Fibroblast of lung (primary cell): ENCODE measurements at regions not wholly inside any gene's neighbourhood (a gene's known extent, or its start where the extent isn't known, plus 50 kb on each side); places are given as distances from the start of the nearest gene placed in this dataset.

ENCODE experiments used
- DNase-seq, 2 donors: peaks; one replicate each; pipeline versions ENCODE4 v3.0.0 to v3.0.0-alpha.2; 2010; ENCODE audit warnings: low read depth in 2 of 2
- H2AFZ ChIP-seq: 2 replicates; pipeline ENCODE4 v1.5.1; 2012; ENCODE audit warnings: low read length, control low read depth, inconsistent platforms
- H3K27ac ChIP-seq: 2 replicates; pipeline ENCODE4 v1.5.1; 2011; ENCODE audit warnings: low read length, control low read depth; ENCODE audit not compliant: insufficient read depth
- H3K27me3 ChIP-seq: 2 replicates; pipeline ENCODE4 v1.5.1; 2011; ENCODE audit warnings: mild to moderate bottlenecking, low read length; ENCODE audit not compliant: control insufficient read depth, insufficient read depth
- H3K36me3 ChIP-seq: 2 replicates; pipeline ENCODE4 v1.5.1; 2011; ENCODE audit warnings: low read length; ENCODE audit not compliant: control insufficient read depth, insufficient read depth
- H3K4me1 ChIP-seq: 2 replicates; pipeline ENCODE4 v1.5.1; 2011; ENCODE audit warnings: low read length; ENCODE audit not compliant: control insufficient read depth, insufficient read depth; ENCODE audit errors: extremely low read depth
- H3K4me2 ChIP-seq: 2 replicates; pipeline ENCODE4 v1.5.1; 2011; ENCODE audit warnings: low read length, control low read depth; ENCODE audit not compliant: insufficient read depth; ENCODE audit errors: extremely low read depth
- H3K4me3 ChIP-seq, 4 experiments: fragments of 200-600 bp in 1 of 4; sonication (generic) in 1 of 4; replicated peaks in 1 of 4; 2 replicates each; pipeline ENCODE4 v1.5.1; 2011 to 2016; ENCODE audit warnings: low read length in 4 of 4, low read depth in 3 of 4, mild to moderate bottlenecking in 3 of 4, control low read depth in 2 of 4, inconsistent platforms in 1 of 4, mixed read lengths in 1 of 4; ENCODE audit not compliant: insufficient read depth in 1 of 4; ENCODE audit errors: control extremely low read depth in 1 of 4
- H3K79me2 ChIP-seq: 2 replicates; pipeline ENCODE4 v1.5.1; 2012; ENCODE audit warnings: mild to moderate bottlenecking, low read length, inconsistent platforms; ENCODE audit not compliant: control insufficient read depth, insufficient read depth
- H3K9ac ChIP-seq: 2 replicates; pipeline ENCODE4 v1.5.1; 2011; ENCODE audit warnings: mild to moderate bottlenecking, low read length, control low read depth; ENCODE audit not compliant: insufficient read depth
- H3K9me3 ChIP-seq: 2 replicates; pipeline ENCODE4 v1.5.1; 2012; ENCODE audit warnings: low read depth, low read length; ENCODE audit not compliant: control insufficient read depth, insufficient read depth
- H4K20me1 ChIP-seq: 2 replicates; pipeline ENCODE4 v1.5.1; 2011; ENCODE audit warnings: low read length; ENCODE audit not compliant: control insufficient read depth, insufficient read depth; ENCODE audit errors: extremely low read depth
- EZH2 ChIP-seq: IDR thresholded peaks from 2 replicates; pipeline ENCODE4 v1.5.1; 2012; ENCODE audit warnings: low read length, control low read depth, mild to moderate bottlenecking; ENCODE audit errors: missing control alignments
- TF ChIP-seq, protein P1 (sequence below), 2 donors: IDR thresholded peaks in 1 of 2; conservative IDR thresholded peaks in 1 of 2; 1 replicate in 1 of 2; 2 replicates in 1 of 2; pipeline ENCODE4 v1.5.1; 2011 to 2012; ENCODE audit warnings: low read length in 2 of 2, control low read depth in 1 of 2, inconsistent platforms in 1 of 2, low read depth in 1 of 2, mild to moderate bottlenecking in 1 of 2

DNA sequence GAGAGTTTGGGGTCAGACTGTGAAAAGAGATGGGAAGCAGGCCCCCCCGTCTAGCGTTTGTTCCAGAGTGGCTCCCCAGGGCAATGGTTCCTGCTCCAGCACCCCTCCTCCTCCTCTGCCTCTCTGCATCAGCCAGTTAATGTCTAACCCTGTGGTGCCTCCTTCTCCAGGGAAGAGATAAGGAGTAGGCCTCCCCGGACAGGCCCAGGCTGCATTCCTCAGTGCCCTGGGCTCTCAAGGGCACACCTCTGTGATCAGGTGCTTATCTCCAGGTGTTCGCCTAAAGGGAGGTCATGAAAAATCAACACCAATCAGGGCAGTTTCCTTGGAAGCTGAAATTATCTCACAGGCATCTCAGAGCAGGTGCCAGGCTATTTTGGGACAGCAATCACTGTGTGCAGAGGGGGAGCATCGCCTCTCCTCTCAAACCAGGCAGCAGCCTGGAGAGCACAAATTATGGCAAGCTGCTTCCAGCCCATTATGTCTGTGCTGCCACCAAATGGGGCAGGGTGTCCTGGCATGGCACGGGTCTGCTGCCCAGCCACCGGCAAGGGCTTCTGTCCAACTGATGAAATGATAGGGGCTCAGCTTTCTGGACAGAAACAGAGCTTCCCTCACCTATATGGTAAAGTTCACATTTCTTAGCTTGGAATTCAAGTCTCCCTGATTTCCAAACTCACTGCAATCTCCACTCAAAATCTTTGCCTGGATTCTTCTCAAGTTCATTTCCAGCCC is 255.8 kb upstream of the SLC14A2 start:
- no peak overlapping the region for H3K27ac ChIP-seq
- H3K4me1 ChIP-seq = no peaks in the 10 kb centered on the region

DNA sequence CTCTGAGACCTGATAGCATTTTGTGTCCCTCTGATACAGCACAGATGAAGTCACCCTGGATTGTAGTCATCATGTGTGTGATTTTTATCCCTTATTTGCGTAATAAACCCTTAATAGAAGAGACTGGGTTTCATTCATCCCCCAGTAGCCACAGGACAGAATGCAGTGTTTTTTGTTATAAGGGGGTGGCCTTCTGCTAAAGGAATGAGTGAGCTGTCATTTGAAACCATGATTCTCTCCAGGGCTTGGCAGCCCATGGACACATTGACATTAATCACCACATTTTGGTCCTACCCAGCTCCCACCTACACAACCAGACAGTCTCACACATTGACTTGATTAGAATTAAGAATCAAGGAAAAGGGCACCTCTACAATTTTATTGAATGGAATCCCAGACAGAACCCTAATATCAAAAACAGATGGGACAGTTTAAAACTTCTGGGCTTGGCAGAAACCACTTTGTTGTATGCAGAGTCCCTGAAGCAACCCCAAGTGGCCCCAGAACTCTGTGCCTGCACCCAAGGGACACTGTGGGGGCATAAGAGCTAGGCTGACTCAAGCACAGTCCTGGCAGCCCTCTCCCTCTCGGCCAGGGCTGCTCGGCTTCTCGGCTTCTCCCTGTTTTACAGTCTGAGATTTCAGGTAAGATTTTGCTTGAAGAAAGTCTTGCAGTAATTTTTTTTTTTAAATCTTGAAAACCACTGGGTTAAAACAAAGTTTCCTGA is 254.0 kb upstream of the SLC14A2 start:
- DNase-seq = peak in 1 of 2 donors; percentile 65
- H4K20me1 ChIP-seq = no peaks in the 10 kb centered on the region
- no peak overlapping the region for H3K4me2 ChIP-seq
- H3K4me1 ChIP-seq = no peaks in the 10 kb centered on the region
- no peaks in the 10 kb centered on the region for H3K36me3 ChIP-seq
- TF ChIP-seq, protein P1, sequence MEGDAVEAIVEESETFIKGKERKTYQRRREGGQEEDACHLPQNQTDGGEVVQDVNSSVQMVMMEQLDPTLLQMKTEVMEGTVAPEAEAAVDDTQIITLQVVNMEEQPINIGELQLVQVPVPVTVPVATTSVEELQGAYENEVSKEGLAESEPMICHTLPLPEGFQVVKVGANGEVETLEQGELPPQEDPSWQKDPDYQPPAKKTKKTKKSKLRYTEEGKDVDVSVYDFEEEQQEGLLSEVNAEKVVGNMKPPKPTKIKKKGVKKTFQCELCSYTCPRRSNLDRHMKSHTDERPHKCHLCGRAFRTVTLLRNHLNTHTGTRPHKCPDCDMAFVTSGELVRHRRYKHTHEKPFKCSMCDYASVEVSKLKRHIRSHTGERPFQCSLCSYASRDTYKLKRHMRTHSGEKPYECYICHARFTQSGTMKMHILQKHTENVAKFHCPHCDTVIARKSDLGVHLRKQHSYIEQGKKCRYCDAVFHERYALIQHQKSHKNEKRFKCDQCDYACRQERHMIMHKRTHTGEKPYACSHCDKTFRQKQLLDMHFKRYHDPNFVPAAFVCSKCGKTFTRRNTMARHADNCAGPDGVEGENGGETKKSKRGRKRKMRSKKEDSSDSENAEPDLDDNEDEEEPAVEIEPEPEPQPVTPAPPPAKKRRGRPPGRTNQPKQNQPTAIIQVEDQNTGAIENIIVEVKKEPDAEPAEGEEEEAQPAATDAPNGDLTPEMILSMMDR (conservative IDR thresholded peaks at IDR 0.05 in 1 of 2, IDR thresholded peaks at IDR 0.05 in 1 of 2; ENCODE audit: low read depth in 1 of 2, low read length in 2 of 2) = no peak
- TF ChIP-seq EZH2 = no peak
- no peak overlapping the region for H3K27ac ChIP-seq
- H3K9ac ChIP-seq = no peak overlapping the region
- H3K9me3 ChIP-seq = no peaks in the 10 kb centered on the region
- no peaks in the 10 kb centered on the region for H3K79me2 ChIP-seq
- H3K4me3 ChIP-seq = no peak overlapping the region
- H3K27me3 ChIP-seq = no peaks in the 10 kb centered on the region
- no peak overlapping the region for H2AFZ ChIP-seq

More for the DNA sequence above, 255.8 kb upstream of the SLC14A2 start:
- no peak for TF ChIP-seq EZH2
- no peak overlapping the region for H3K4me3 ChIP-seq
- no peaks in the 10 kb centered on the region for H3K79me2 ChIP-seq
- no peaks in the 10 kb centered on the region for H3K9me3 ChIP-seq
- no peak for DNase-seq
- H3K4me2 ChIP-seq = no peak overlapping the region
- no peaks in the 10 kb centered on the region for H3K36me3 ChIP-seq
- H4K20me1 ChIP-seq = no peaks in the 10 kb centered on the region
- H2AFZ ChIP-seq = no peak overlapping the region
- H3K9ac ChIP-seq = no peak overlapping the region
- H3K27me3 ChIP-seq = no peaks in the 10 kb centered on the region

DNA sequence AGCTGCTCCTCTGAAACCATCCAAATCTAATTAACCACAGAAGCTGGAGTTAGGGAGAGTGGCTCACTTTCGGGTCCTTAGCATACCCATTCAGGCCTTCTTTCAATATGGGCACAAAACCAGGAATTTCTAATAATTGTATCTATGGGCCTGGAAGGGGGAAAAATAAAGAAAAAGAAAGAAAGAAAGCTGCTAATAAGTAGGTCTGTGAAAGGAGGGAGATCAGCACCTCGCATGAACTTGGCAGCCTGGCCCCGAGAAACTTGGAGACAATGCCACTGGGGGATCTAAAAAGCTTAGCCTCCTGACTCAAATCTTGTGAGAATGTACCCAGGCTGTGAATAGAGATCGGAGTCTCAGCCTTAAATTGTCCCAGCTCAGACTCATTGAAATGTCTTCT is 252.1 kb upstream of the SLC14A2 start:
- Histone ChIP-seq H4K20me1 (no peaks in the 10 kb centered on the region), H3K4me2 (no peak overlapping the region), H3K27me3 (no peaks in the 10 kb centered on the region), H3K79me2 (no peaks in the 10 kb centered on the region), H3K9me3 (no peaks in the 10 kb centered on the region), H3K36me3 (no peaks in the 10 kb centered on the region), H3K9ac (no peak overlapping the region), H3K27ac (no peak overlapping the region), H3K4me3 (no peak overlapping the region), H2AFZ (no peak overlapping the region), H3K4me1 (no peaks in the 10 kb centered on the region)
- TF ChIP-seq EZH2 = no peak
- TF ChIP-seq, protein P1 (conservative IDR thresholded peaks at IDR 0.05 in 1 of 2, IDR thresholded peaks at IDR 0.05 in 1 of 2; ENCODE audit: low read depth in 1 of 2, low read length in 2 of 2) = no peak
- DNase-seq = no peak
